NT2/D1 (cell line): ENCODE measurements at regions not wholly inside any gene's neighbourhood (a gene's known extent, or its start where the extent isn't known, plus 50 kb on each side); places are given as distances from the start of the nearest gene placed in this dataset.

ENCODE experiments used
- SUZ12 ChIP-seq: IDR thresholded peaks from 2 replicates; pipeline ENCODE4 v1.6.1; 2011; ENCODE audit not compliant: insufficient read length, insufficient read depth; ENCODE audit errors: extremely low read depth
- YY1 ChIP-seq: IDR thresholded peaks from 2 replicates; pipeline ENCODE4 v1.6.1; 2011; ENCODE audit not compliant: insufficient read length, insufficient read depth
- ZNF274 ChIP-seq: IDR thresholded peaks from 2 replicates; pipeline ENCODE4 v1.6.1; 2011; ENCODE audit warnings: mild to moderate bottlenecking, low read depth, low read length

- TF ChIP-seq YY1 (no peak), ZNF274 (no peak), SUZ12 (no peak)
Measured at GRCh38 chrX:139179592-139179991, 350.9 kb upstream of the F9 start.
